Tibial artery (tissue), 4 donors: ENCODE measurements at regions not wholly inside any gene's neighbourhood (a gene's known extent, or its start where the extent isn't known, plus 50 kb on each side); places are given as distances from the start of the nearest gene placed in this dataset.

ENCODE experiments used
- DNase-seq, 2 donors: peaks; one replicate each; pipeline ENCODE4 v3.0.0-alpha.2; 2019
- H3K27ac ChIP-seq, 2 donors: fragments of 200-600 bp; sonication (generic) in 1 of 2; 1 replicate in 1 of 2; 2 replicates in 1 of 2; pipeline ENCODE4 v1.5.1; 2018 to 2019; ENCODE audit warnings: mild to moderate bottlenecking in 1 of 2
- H3K27me3 ChIP-seq, 2 donors: fragments of 200-600 bp; sonication (generic) in 1 of 2; one replicate each; pipeline versions ENCODE4 v1.5.1 to v1.6.0; 2016 to 2019
- H3K36me3 ChIP-seq, 3 donors: fragments of 200-600 bp; sonication (generic) in 2 of 3; one replicate each; pipeline ENCODE4 v1.5.1; 2016 to 2019; ENCODE audit warnings: mild to moderate bottlenecking in 2 of 3
- H3K4me1 ChIP-seq, 4 donors: fragments of 200-600 bp; sonication (generic) in 2 of 4; 1 replicate in 3 of 4; 2 replicates in 1 of 4; pipeline ENCODE4 v1.5.1; 2016 to 2019
- H3K4me3 ChIP-seq, 2 donors: fragments of 200-600 bp; sonication (generic) in 1 of 2; 1 replicate in 1 of 2; 2 replicates in 1 of 2; pipeline ENCODE4 v1.5.1; 2018 to 2019; ENCODE audit warnings: mild to moderate bottlenecking in 2 of 2
- H3K9me3 ChIP-seq, 3 donors: fragments of 200-600 bp; sonication (generic) in 1 of 3; one replicate each; pipeline ENCODE4 v1.5.1; 2016 to 2019
- intact Hi-C: fragments of 100-400 bp; cut with DNase I; formaldehyde crosslinking; loops from one replicate; pipeline ENCODE4 v1.15.0; 2023; ENCODE audit warnings: low total_unique reads
- TF ChIP-seq, protein P1 (sequence below), 2 experiments: fragments of 200-600 bp in 1 of 2; fragments of 450-650 bp in 1 of 2; IDR thresholded peaks; one replicate each; pipeline ENCODE4 v1.5.1; 2017 to 2019; ENCODE audit warnings: antibody characterized with exemption in 2 of 2, mild to moderate bottlenecking in 1 of 2, moderate library complexity in 1 of 2

DNA sequence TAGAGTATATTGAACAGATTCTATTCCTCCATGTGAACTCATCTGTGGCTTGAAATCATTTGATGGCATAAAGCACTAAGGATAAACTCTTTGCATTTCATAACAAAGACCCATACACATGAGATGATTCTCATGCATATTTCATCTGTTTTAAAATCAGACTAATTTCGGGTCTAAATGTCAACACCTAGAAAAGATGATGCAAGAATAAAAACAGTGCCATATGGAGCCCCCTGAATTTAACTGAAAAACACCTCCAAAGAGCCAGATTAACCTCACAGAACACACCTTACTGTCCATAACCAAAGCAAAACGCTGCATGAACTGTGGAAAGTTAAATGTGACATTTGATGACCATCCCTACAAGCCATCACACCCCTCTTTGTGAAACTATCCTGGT, 59.7 kb downstream of the ELAPOR2 start:
- intact Hi-C loops: no loop called here
- H3K27ac ChIP-seq: no peak overlapping the region
- H3K4me3 ChIP-seq: no peak overlapping the region
- peaks cover 0 to 17% (median 7%) of the 10 kb centered on the region in 4 donors for H3K4me1 ChIP-seq
- no peaks in the 10 kb centered on the region for H3K36me3 ChIP-seq
- no peaks in the 10 kb centered on the region for H3K27me3 ChIP-seq
- no peak for DNase-seq
- H3K9me3 ChIP-seq: no peaks in the 10 kb centered on the region
- TF ChIP-seq, protein P1, sequence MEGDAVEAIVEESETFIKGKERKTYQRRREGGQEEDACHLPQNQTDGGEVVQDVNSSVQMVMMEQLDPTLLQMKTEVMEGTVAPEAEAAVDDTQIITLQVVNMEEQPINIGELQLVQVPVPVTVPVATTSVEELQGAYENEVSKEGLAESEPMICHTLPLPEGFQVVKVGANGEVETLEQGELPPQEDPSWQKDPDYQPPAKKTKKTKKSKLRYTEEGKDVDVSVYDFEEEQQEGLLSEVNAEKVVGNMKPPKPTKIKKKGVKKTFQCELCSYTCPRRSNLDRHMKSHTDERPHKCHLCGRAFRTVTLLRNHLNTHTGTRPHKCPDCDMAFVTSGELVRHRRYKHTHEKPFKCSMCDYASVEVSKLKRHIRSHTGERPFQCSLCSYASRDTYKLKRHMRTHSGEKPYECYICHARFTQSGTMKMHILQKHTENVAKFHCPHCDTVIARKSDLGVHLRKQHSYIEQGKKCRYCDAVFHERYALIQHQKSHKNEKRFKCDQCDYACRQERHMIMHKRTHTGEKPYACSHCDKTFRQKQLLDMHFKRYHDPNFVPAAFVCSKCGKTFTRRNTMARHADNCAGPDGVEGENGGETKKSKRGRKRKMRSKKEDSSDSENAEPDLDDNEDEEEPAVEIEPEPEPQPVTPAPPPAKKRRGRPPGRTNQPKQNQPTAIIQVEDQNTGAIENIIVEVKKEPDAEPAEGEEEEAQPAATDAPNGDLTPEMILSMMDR (IDR thresholded peaks at IDR 0.05): no peak

DNA sequence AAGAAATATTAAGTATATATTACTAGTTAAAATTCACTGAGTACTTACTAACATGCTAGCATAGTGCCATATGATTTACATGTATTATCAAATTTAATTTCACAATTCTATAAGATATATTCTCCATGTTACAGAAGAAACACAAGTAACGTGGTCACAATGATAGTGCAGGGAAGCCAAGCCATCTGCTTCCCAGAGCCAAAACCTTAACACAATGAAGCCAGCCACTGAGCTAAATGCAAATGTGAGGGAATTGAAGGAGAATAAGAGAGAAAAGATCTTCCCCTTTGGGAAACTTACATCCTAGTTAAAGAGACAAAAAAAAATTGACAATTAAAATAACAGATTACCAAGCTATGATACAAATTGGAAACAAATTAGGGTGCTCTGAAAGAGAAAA, 63.6 kb downstream of the ELAPOR2 start:
- intact Hi-C loops: no loop called here
- H3K27ac ChIP-seq: no peak overlapping the region
- TF ChIP-seq, protein P1 (IDR thresholded peaks at IDR 0.05): no peak

DNA sequence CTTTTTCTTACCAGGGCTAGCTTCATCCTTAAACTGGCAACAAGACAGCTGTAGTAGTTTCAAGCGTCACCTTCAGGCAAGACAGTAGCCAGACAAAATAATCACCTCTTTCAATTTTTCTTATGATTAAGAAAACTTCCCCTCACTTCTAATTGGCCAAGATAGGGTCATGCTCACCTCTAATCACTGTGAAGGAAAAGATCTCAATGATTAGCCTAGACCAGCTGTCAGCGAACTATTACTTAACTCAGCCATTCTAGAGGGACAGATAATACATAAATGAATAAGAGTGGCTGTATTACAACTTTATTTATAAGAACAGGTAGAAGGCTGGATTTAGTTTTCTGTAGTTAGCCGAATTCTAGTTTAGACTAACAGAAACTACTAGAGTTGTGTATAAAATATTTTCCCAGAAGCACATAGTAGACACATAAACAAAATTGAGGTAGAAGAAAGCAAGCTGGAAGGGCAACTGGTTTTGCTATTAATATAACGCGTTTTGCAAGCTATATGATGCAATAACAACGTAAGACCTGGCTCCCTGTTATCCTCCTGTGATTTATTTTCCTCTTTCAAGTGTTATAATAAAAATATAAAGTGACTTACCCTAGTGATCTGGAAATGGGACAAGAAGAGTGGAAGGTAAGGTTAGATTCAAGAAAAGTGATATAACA, 64.3 kb downstream of the ELAPOR2 start:
- Histone ChIP-seq H3K36me3 (no peaks in the 10 kb centered on the region), H3K27ac (no peak overlapping the region), H3K4me3 (no peak overlapping the region), H3K9me3 (no peaks in the 10 kb centered on the region), H3K4me1 (peaks cover 0 to 4% (median under 1%) of the 10 kb centered on the region in 4 donors), H3K27me3 (no peaks in the 10 kb centered on the region)
- DNase-seq: no peak
- intact Hi-C loops: no loop called here
- TF ChIP-seq, protein P1 (IDR thresholded peaks at IDR 0.05): no peak

More for the DNA sequence above, 63.6 kb downstream of the ELAPOR2 start:
- Histone ChIP-seq H3K9me3 (no peaks in the 10 kb centered on the region), H3K4me3 (no peak overlapping the region), H3K27me3 (no peaks in the 10 kb centered on the region), H3K4me1 (peaks cover 0 to 8% (median 4%) of the 10 kb centered on the region in 4 donors), H3K36me3 (no peaks in the 10 kb centered on the region)
- DNase-seq: no peak

DNA sequence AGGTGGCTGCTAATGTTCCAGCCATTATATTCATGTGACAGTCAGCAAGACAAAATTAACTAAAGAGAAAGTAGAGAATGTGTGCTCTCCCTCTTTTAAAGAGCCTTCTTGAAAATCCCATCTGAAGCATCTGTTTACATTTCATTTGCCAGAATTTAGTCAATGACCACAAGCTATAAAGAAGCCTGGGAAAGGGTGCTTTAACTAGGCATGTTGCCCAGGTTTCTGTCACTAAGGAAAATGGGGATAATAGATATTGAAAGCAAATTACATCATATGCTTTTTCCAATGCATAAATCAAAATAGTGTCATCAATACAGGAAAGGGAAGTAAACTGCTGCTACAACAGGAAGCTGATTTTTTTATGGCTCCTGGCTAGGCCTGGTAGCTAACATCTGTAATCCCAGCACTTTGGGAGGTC, 67.7 kb downstream of the ELAPOR2 start:
- Histone ChIP-seq H3K9me3 (no peaks in the 10 kb centered on the region), H3K4me3 (no peak overlapping the region), H3K36me3 (no peaks in the 10 kb centered on the region), H3K4me1 (no peaks in the 10 kb centered on the region), H3K27me3 (no peaks in the 10 kb centered on the region), H3K27ac (no peak overlapping the region)
- DNase-seq: no peak
- TF ChIP-seq, protein P1 (IDR thresholded peaks at IDR 0.05): no peak
- intact Hi-C loops: no loop called here

DNA sequence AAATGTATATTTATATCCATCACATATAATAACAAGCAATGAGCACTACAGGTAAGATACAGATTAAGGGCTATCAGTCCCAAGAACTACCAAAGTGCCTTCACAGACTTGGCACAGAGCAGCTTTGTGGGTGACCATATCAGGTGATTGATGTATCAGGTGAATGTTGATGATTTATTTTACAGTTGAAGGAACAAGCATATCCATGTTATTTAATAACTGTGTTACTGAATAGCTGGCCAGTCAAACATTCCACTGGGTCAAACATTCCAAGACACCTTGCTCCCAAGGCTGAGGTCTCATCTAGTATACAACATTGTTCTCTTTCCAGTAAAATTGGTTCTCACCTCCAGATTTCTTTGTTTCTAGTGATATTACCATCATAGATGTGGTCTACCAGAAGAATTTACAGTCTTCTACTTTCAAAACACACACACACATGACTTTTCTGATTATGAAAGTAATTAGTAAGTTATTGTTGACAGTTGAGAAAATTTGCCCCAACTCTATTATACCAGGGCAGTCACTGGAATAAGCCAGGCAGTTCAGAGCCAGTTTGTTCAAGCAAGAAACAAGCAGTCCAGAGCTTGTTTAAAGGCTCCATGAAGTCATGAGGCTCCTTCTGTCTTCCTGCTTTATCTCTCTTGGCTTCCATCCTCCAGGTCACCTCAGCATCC, 68.2 kb downstream of the ELAPOR2 start:
- H3K4me3 ChIP-seq: no peak overlapping the region
- no peaks in the 10 kb centered on the region for H3K36me3 ChIP-seq
- no peaks in the 10 kb centered on the region for H3K27me3 ChIP-seq
- intact Hi-C loops: no loop called here
- DNase-seq: no peak
- H3K27ac ChIP-seq: no peak overlapping the region
- TF ChIP-seq, protein P1 (IDR thresholded peaks at IDR 0.05): no peak
- no peaks in the 10 kb centered on the region for H3K9me3 ChIP-seq
- no peaks in the 10 kb centered on the region for H3K4me1 ChIP-seq
